ENCODE measurements at regions not wholly inside any gene's neighbourhood (a gene's known extent, or its start where the extent isn't known, plus 50 kb on each side); places are given as distances from the start of the nearest gene placed in this dataset.

DNA sequence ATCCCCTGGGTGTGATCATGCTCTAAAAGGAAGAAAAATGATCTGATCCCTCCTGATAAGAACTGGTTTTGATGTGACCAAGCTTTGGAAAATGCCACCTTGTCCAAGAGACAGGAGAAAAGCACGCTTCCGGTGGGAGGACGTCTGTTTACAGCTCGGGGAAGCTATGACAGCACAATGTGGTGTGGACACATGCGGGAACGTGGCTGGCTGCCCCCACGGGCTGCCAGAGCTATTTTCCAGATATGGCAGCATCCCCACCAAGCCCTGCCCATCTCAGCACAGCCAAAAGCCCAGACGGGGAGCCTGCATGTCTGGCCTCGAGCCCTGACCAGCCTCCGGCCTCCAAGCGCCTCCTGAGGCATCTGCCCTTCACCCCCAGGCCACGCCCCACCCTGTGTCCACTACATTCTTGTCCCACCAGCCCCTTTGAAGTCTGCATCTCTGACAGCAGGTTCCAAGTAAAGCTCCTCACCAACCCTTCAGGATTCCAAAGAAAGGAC is 63.2 kb upstream of the HRH1 start:
- Histone ChIP-seq H3K27ac (ENCODE audit: low read depth, low read length) (no peak overlapping the region), H3K14ac (ENCODE audit: insufficient read length) (no peak overlapping the region), H3K4me2 (ENCODE audit: insufficient read depth in 1 of 2, low read depth in 2 of 2, low read length in 2 of 2) (no peak overlapping the region), H4K91ac (replicated peaks; ENCODE audit: insufficient read length, low read length) (no peak overlapping the region), H4K20me1 (replicated peaks in 1 of 2; ENCODE audit: control insufficient read depth in 1 of 2, insufficient read depth in 2 of 2, low read length in 2 of 2) (no peaks in the 10 kb centered on the region), H3K4me1 (replicated peaks in 1 of 4; ENCODE audit: control insufficient read depth in 3 of 4, insufficient read depth in 4 of 4, low read length in 3 of 4) (peaks cover 0 to 2% (median under 1%) of the 10 kb centered on the region in 4 experiments; a peak in 3 of 7 replicates), H2BK120ac (replicated peaks; ENCODE audit: low read depth, low read length) (no peak overlapping the region), H2BK15ac (ENCODE audit: low read length) (no peak overlapping the region), H3K4ac (replicated peaks; ENCODE audit: insufficient read length, low read depth, low read length) (no peak overlapping the region), H3K36me3 (ENCODE audit: control insufficient read depth in 2 of 4, insufficient read depth in 4 of 4, low read length in 3 of 4) (no peaks in the 10 kb centered on the region), H2AFZ (ENCODE audit: low read length) (no peak overlapping the region), H3K23ac (ENCODE audit: insufficient read length) (no peak overlapping the region), H3K9ac (replicated peaks in 1 of 4; ENCODE audit: extremely low read depth in 1 of 4, low read depth in 3 of 4, low read length in 3 of 4) (no peak overlapping the region), H3K18ac (ENCODE audit: extremely low read depth, low read length) (no peak overlapping the region), H2AK5ac (ENCODE audit: low read depth, low read length) (no peak overlapping the region), H2BK5ac (ENCODE audit: low read depth, low read length) (no peak overlapping the region), H2BK12ac (ENCODE audit: low read depth, low read length) (no peak overlapping the region), H3K27me3 (replicated peaks in 1 of 4; ENCODE audit: control insufficient read depth in 3 of 4, extremely low read depth in 1 of 4, insufficient read depth in 3 of 4, low read length in 3 of 4) (peaks cover 0 to 3% (median 0%) of the 10 kb centered on the region in 4 experiments; a peak in 1 of 7 replicates), H4K5ac (ENCODE audit: insufficient read length, low read depth, low read length) (no peak overlapping the region), H3K9me3 (ENCODE audit: insufficient read depth in 2 of 2, low read depth in 1 of 2, low read length in 1 of 2) (no peaks in the 10 kb centered on the region), H3K56ac (replicated peaks; ENCODE audit: insufficient read length, low read depth, low read length) (no peak overlapping the region), H3K23me2 (ENCODE audit: low read depth, low read length) (no peaks in the 10 kb centered on the region), H3K79me2 (ENCODE audit: control insufficient read depth in 1 of 2, insufficient read depth in 2 of 2, low read length in 2 of 2) (no peaks in the 10 kb centered on the region), H2BK20ac (ENCODE audit: low read length) (no peak overlapping the region), H3K4me3 (ENCODE audit: extremely low read depth in 1 of 4, insufficient read depth in 2 of 4, low read depth in 3 of 4, low read length in 4 of 4) (no peak overlapping the region), H4K8ac (ENCODE audit: extremely low read depth, insufficient read depth, low read length) (no peak overlapping the region), H3K79me1 (ENCODE audit: low read depth, low read length) (no peaks in the 10 kb centered on the region)
- FAIRE-seq (no peak), DNase-seq (ENCODE audit: low read depth in 1 of 2, low spot score in 2 of 2) (no peak)
- POLR2A ChIA-PET (ENCODE audit: partially characterized antibody), result no interaction called here
- CTCF ChIA-PET (ENCODE audit: partially characterized antibody), result interaction anchor here (1.8 to 9.3 kb wide), 2 partner anchors 31 to 353 kb away, joined by 5 to 76 read pairs; no protein-coding TSS in a partner anchor
- WGBS, 2 experiments (ENCODE audit: extremely low coverage in 1 of 2, insufficient coverage in 1 of 2, insufficient read length in 1 of 2, insufficient replicate concordance in 2 of 2, low coverage in 1 of 2, low lambda C conversion rate in 2 of 2, missing lambda C conversion rate in 1 of 2), result 92% methylated on average over 11 of the region's 12 CpGs; no CpG with 5 or more reads in 1 of the 2 experiments
- no peak for TF ChIP-seq SIX5 (IDR thresholded peaks at IDR 0.05; ENCODE audit: low read depth, low read length)
- no peak for TF ChIP-seq CBX5 (IDR thresholded peaks at IDR 0.05; ENCODE audit: low read depth, low read length)
- no peak for TF ChIP-seq CHD1 (IDR thresholded peaks at IDR 0.05; ENCODE audit: low read depth, low read length)
- TF ChIP-seq EGR1 (IDR thresholded peaks at IDR 0.05; ENCODE audit: borderline replicate concordance, low read depth, low read length), result no peak
- TF ChIP-seq POLR2AphosphoS5 (IDR thresholded peaks at IDR 0.05; ENCODE audit: low read depth, low read length), result no peak
- TF ChIP-seq, protein P1, sequence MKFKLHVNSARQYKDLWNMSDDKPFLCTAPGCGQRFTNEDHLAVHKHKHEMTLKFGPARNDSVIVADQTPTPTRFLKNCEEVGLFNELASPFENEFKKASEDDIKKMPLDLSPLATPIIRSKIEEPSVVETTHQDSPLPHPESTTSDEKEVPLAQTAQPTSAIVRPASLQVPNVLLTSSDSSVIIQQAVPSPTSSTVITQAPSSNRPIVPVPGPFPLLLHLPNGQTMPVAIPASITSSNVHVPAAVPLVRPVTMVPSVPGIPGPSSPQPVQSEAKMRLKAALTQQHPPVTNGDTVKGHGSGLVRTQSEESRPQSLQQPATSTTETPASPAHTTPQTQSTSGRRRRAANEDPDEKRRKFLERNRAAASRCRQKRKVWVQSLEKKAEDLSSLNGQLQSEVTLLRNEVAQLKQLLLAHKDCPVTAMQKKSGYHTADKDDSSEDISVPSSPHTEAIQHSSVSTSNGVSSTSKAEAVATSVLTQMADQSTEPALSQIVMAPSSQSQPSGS (IDR thresholded peaks at IDR 0.05; ENCODE audit: low read length), result no peak
- no peak for TF ChIP-seq KDM5A (IDR thresholded peaks at IDR 0.05; ENCODE audit: low read length)
- TF ChIP-seq BACH1 (IDR thresholded peaks at IDR 0.05; ENCODE audit: low read length), result no peak
- no peak for TF ChIP-seq BCL11A (IDR thresholded peaks at IDR 0.05; ENCODE audit: low read depth in 2 of 2, low read length in 2 of 2)
- TF ChIP-seq GTF2F1 (IDR thresholded peaks at IDR 0.05; ENCODE audit: borderline replicate concordance, low read depth, low read length), result no peak
